Head of caudate nucleus (tissue), 42 donors: ENCODE measurements at regions not wholly inside any gene's neighbourhood (a gene's known extent, or its start where the extent isn't known, plus 50 kb on each side); places are given as distances from the start of the nearest gene placed in this dataset.

Source experiments
- DNase-seq, 42 donors: peaks; one replicate each; pipeline versions ENCODE4 v3.0.0 to v3.0.0-alpha.2; 2020 to 2021; ENCODE audit warnings: mixed read lengths in 7 of 42
- intact Hi-C: fragments of 100-400 bp; cut with DNase I; formaldehyde crosslinking; loops from one replicate; pipeline ENCODE4 v1.15.0; 2022

DNA sequence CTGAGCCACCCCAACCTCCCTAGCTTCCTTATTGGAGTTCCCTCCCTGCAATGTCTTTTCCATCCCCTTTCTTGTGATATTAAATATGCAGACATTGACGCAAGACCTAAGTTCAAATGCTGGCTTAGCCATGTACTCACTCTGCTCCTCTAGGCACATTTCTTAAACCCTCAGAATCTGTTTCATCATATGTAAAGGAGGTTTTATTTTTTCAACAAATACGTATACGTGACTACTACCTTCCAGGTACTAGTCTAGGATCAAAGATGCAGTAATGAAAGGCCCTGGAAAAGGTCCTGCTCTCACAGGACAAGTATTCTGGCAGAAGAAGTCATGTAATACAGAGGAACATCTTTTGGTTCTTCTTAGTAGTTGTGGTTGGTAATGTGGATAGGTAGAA is 98.6 kb downstream of the SIPA1L2 start:
- intact Hi-C loops = no loop called here
- no peak for DNase-seq

DNA sequence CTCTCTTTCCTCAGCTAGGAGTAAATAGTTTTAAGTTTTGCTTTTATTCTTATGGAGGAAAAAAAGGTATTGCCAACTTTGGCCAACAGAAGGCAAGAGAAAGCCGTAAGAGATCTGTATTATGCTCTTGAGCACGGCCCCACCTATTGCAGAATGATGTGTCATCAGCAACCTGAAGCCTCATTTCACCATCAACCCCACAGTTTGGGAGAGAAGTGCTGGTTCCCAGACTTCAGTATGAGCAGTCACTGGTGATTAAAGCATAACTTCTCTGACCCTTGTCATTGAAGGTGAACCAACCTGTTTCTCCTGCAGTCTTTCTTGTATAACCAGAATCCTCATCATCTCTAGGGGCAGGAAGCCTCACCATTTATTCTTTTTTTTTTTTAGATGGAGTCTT is 100.2 kb downstream of the SIPA1L2 start:
- no peak for DNase-seq
- intact Hi-C loops = no loop called here

DNA sequence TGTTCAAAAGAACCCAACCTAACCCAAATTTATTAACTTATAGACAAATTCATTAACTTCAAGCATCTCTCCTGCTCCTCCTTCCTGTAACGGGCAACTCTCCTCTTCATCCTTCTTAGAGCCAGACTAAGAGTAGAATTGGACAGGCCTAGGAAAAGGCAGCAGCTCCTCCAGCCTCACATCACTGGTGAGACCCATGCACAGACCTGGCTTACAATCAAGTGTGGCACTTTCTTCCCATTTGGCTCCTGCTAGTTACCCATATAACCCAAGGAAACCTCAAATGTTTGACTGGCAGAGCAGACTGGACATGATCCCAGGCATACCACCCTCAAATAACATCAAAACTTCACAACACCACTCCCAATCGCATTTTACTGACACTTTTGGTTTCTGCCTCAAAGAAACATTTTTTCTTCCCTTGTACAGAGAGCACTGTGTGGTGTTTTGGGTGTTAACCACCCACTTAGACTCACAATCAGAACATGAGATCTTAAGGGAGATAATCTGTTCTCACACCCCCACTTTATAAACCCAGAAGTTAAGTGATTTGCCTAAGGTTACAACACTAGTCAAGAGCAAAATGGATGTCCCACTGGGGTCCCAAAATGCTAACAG is 101.4 kb downstream of the SIPA1L2 start:
- DNase-seq = peak in 1 of 42 donors; percentile 19
- intact Hi-C loops = no loop called here

DNA sequence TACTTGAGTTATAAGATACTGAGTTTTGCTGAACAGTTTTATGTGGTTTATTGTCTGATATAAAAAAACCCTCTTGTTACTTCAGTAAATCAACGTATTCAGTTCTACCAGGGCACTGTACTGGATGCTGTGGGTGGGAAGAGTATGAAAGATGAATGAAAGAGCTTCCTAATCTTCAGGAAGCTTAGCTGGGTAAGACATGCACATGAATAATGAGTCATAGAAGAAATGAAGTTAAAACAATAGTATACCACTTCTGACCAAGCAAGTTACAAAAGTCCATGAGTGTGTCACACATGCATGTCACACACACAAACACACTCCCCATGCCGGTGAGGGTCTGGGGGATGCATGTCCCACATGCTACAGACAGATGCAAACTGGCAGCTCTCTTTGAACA is 105.9 kb downstream of the SIPA1L2 start:
- peak in 1 of 42 donors; percentile 37 for DNase-seq
- intact Hi-C loops = no loop called here

DNA sequence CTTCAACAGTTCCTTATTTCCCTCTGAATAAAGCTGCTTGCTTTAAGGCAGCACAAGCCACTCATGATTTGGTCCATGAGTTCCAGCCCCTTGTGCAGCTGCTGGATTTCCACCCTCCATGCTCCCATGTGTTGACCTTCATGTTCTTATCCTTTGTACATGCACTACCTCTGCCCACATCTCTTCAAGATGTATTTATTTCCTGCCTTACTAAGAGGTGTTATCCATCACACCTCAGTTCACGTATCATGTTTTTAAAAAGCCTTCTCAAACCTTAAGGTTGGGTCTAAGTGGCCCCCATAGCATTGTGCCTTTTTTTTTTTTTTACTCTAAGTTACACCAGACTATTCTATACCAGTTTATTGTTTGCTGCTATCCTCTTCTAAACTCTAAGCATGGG is 107.7 kb downstream of the SIPA1L2 start:
- DNase-seq = no peak
- intact Hi-C loops = no loop called here

DNA sequence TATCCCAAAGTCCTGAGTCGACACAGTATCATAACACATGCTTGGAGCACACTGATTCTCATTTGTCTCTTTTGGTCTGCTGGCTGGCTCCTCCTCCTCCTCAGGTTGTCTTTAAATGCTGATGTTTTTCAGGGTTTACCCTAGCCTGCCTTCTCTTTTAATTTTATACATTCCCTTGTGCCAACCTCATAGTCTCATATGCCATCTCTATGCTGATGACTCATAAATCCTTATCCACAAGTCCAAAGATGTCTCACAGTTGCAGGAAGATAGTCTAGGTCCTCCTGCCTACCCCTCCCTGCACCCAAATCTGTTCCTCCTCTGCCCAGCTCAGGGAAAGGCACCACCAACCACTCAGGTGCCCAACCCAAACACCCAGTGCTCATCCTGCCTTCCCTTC is 108.3 kb downstream of the SIPA1L2 start:
- no peak for DNase-seq
- intact Hi-C loops = no loop called here

DNA sequence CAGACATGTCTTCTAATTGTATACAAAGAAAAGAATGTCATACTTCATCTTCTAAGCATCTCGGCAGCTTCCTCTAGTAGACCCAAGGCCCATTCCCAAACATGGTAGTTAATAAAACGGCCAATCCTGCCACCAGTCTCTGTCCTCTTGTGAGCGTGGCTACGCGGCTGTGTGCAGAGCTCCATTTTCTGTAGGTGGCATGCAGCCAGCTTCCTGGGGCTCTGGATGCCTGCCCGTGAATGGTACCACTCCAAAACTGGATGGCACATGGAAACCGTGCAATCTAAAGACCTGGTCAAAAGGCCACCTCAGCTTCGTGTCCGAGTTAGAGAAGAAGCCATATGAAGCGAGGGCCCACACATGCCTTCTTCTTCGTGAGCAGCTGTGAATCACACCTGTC is 110.7 kb downstream of the SIPA1L2 start:
- peak in 36 of 42 donors; percentile 19 to 81 (median 51) for DNase-seq
- intact Hi-C loops = no loop called here

DNA sequence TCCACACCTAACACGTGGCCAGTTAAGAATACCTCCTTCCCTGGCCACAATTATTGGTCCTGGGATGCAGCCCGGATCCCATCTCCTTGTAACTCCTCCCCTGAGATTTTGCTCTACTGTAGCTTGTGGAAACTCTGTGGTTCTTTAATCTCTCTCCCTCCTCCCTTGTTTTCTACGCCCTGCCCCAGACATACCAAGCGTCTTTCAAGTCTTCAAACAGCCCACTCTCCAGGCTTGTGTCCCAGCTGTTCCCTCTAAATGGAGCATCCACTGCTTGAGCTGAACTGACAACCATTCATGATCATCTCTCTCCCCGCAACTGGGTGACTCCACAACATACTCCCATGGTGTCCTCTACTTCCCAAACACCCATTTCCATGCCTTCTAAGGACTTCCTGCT is 111.6 kb downstream of the SIPA1L2 start:
- intact Hi-C loops = no loop called here
- DNase-seq = no peak

DNA sequence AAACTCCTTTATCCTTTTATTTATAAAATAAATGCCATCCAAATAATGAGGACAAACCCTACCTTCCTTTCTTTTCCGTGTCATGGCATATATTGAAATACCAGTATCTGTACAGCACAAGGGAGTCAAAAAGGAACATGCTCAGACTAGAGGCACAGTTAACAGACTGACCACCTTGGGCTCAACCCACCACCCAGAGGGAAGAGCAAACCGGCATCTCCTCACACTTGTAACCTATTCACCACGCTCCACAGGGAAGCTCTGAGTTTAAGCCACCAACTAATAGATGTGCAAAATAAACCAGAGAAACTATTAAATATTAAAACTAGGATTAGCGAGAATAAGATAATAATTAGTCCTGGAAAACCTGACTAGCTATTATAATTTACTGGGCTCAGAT is 112.7 kb downstream of the SIPA1L2 start:
- intact Hi-C loops = no loop called here
- no peak for DNase-seq

DNA sequence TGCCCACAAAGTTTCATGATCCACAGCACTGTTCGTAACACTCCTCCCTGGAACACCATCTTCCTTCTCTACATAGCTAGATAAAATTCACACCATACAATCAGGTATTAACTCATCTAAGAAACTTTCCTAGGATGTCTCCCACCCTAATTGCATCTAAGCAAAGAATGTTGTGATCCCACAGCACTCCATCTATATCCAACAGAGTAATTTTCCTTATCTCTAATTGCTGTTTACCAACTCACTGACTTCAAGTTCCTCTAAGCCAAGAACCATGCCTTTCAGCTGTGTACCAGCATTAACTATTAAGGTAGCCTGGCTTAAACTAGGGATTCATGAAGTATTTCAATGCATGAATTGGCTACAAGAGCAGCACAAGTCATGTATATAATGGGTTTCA is 114.2 kb downstream of the SIPA1L2 start:
- DNase-seq = no peak
- intact Hi-C loops = no loop called here

DNA sequence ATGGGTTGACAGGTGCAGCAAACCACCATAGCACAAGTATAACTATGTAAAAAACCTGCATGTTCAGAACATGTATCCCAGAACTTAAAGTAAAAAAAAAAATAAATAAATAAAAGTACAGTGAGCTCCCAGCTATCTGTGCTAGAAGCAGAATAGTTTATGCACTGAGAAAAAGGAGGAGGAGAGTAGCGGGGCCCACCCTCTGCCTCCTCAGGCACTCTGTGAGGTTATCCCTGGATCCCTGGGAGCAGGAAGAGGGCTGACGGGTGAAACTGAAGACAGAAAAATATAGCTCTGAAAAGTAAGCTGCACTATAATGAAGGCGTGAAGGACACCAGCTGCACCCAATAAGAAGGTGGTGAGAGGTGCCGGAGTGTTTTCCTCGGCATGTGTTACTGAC is 117.2 kb downstream of the SIPA1L2 start:
- no peak for DNase-seq
- intact Hi-C loops = no loop called here

DNA sequence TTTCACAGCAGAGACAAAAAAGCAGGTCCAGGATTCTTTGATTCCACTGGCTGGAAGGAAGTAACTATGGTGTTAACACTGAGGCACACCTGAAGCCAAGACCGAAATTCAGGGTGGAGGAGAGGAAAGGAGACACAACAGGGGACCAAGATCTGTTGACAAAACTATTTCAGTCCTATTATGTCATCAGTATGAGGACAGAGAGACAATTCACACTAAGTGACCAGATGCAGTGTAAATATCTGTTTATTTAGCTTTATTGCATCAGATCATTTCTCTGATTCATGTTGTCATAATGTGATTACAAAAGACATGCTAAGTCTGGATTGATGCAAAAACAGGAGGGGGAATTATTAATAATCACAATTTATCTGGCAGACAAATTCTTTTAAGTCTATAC is 118.8 kb downstream of the SIPA1L2 start:
- intact Hi-C loops = no loop called here

DNA sequence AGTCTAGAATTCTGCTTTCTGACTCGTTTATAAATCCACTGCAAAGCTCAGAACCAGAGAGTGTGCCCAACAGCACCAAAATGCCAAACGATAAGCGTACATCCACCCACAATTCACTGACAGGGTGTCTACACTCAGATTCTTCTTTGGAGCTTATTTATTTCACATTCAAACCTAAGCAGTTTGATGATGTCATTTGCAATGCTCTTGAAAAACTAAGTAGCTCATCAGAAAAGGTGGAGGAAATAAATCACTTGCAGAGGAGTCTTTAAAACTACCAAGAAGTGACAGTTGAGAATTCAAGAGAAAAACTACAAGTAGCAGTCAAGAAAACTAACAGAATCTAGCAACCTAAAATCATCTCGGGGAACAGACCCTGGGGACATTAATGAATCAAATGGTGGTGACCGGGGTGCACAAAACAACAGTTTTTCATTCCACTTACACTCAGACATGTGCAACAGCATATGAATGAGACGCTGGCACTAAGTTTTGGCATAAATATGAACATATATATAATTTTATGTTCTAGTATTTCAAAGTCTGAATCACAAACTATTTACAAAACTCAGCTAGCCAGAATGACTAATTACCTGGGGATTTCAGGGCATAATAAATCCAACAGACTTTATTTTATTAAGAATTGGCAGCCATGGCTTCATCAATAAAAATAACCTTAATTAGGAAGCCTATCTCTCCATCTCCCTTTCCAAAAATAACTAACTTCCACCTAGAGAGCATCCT is 119.4 kb downstream of the SIPA1L2 start:
- DNase-seq = no peak
- intact Hi-C loops = no loop called here

More for the DNA sequence above, 118.8 kb downstream of the SIPA1L2 start:
- no peak for DNase-seq

DNA sequence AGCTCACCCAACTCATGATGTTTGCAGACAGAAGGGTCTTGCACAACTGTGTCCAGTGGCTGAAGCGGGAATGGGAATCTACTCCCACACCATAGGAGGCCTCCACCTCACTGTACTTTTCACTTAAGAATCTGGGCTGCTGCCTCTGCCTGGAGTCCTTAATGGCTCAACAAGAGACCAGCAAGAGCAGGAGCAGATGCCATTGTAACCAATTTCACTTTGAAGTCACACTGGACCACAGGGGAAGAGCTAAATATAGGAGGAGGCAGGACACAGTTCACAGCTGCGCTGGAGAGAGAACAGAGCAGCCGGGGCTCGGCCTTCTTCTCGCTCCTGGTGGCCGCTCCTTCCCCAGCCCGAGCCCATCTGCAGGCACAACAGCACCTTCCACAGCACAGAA is 120.4 kb downstream of the SIPA1L2 start:
- DNase-seq = peak in 12 of 42 donors; percentile 5 to 42 (median 14)
- intact Hi-C loops = loop anchor here (5.0 kb wide), 1 partner anchor 123 kb away; the partner anchor contains the start of gene SIPA1L2

DNA sequence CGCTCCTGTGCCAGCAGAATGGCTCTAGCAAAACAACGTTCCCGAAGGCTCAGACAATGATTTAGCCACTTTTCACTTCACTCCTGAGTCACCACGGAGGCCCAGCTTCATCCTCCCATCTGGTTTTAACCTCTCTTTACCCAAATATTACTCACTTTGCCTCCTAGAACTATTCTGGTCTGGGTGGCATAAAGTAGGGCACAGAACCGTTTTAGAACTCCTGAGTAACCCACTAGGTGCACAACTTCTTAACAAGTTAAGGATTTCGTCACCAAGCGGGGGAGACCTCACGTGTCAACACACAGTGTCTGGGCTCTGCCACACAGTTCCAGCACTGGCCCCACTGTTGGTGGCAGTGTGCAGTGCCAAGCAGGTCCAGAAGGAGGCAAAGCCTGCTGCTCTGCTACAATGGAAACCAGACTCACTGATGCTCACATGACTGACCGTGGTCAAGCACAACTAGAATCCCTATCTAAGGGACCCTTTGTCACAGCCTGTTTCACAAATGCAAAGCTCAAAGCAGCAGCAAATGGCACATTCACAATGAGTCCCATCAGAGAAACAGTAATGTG is 121.7 kb downstream of the SIPA1L2 start:
- intact Hi-C loops = loop anchor here (5.0 kb wide), 1 partner anchor 124 kb away; the partner anchor contains the start of gene SIPA1L2
- DNase-seq = peak; percentile 35 to 89 (median 76)

DNA sequence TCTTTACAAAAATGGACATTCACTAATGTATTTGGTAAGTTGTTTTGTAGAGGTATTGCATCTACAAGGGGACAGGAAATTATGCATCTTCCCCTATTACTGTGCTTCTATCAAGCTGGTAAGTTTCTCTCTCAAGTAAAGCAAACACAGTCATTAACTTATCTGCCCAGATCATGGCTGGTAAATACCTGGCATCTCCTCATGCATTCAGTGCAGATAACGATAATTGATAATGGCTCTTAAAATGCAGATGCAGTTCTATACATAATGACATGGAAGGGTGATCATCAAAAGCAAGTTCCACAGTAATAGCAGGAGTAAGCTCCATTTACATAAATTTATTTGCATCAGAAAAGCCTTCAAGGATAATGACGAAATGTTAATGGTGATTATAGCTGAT is 122.4 kb downstream of the SIPA1L2 start:
- intact Hi-C loops = loop anchor here (5.0 kb wide), 1 partner anchor 125 kb away; the partner anchor contains the start of gene SIPA1L2
- DNase-seq = no peak

DNA sequence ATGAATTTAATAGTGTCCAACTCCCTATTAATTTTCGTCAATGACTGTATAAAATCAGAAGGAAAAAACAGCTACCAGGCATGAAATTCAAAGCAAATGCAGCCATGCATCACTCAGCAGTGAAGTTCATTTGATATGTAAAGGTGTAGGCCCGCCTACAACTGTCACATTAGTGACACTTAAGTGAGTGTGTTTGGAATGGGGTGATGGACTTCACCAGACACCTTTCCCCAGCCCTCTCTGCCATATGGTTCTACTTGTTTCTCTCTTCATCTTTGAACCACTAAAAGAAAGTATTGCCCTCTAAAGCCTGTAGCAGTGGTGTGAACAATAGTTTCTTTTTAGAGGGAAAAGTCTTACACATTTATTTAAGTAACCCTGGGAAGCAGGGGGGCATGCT is 124.0 kb downstream of the SIPA1L2 start:
- intact Hi-C loops = loop anchor here (5.0 kb wide), 1 partner anchor 126 kb away; the partner anchor contains the start of gene SIPA1L2
- DNase-seq = no peak

DNA sequence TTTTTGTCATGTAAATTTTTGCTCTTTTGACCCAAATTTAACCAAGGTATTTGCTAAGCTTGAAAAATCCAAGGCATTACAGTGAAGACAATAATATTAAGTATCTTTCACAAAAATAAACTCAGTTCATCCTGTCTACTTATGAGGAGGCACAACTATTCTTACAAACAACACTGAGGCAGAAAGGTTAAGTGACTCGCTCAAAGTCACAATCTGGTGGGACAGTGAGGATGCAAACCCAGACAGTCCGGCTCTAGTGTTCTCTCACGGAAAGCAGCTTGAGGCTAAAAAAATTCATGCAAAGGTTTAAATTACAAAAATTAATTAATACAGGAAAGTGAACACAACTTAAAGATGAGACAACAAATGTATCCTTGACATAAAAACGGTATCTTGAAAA is 125.3 kb downstream of the SIPA1L2 start:
- DNase-seq = no peak
- intact Hi-C loops = loop anchor here (5.0 kb wide), 1 partner anchor 128 kb away; the partner anchor contains the start of gene SIPA1L2

DNA sequence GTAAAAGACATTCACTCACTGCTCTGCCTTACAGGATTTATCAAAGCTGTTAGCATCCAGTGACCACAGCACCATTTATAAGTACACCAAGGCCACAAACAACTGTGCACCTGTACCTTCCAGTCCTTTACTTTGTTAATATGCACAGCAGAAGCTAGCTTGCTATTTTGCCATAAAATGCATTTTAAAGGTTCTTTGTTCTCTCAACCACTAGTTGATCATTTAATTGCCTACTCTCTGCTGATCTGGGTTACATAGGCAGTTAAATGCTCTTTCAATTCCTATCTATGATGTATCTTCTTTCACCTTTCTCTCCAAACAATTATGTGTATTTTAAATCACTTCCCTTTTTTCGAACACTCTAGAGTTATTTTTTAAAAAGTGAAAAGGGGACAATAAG is 126.4 kb downstream of the SIPA1L2 start:
- no peak for DNase-seq
- intact Hi-C loops = no loop called here

DNA sequence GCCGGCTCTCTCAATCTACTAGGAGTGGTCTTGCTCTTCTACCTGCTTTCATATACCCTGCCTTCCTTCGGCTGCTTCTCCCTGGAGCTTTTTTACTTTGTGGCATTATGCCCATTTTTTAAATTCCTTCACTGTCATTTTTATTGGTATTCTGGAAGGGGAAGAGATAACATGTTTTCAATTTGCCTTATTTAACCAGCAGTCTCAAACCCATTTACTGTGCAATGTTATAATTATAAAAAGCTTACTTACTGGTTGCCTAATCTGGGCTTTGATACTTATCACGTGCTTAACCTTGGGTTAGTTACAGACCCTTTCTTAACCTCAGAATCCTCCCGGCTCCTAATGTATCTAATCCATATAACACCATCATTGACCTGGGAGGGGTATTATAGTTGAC is 128.1 kb downstream of the SIPA1L2 start:
- DNase-seq = no peak
- intact Hi-C loops = no loop called here
